ENCODE measurements at regions not wholly inside any gene's neighbourhood (a gene's known extent, or its start where the extent isn't known, plus 50 kb on each side); places are given as distances from the start of the nearest gene placed in this dataset.
"Not testable (repeated sequence)": the region's sequence is repeated elsewhere in the genome, so short reads cannot be mapped to it uniquely, and the experiment has no call there.

GRCh38 chr5:178063277-178063676 is 50.1 kb upstream of the N4BP3 start:
- ChIA-PET POLR2A (no interaction called here), CTCF (interaction anchor here (5.4 kb wide), 1 partner anchor 12 kb away, joined by 20 read pairs; no protein-coding TSS in a partner anchor)
- TF ChIP-seq CTCF (IDR thresholded peaks at IDR 0.05; ENCODE audit: control extremely low read depth, extremely low read depth, low read depth, missing control alignments) = no peak
- DNase-seq (ENCODE audit: extremely low spot score) = no peak

- TF ChIP-seq CTCF (IDR thresholded peaks at IDR 0.05; ENCODE audit: control extremely low read depth, extremely low read depth, low read depth, missing control alignments) = no peak
- ChIA-PET CTCF (interaction anchor here (1.3 kb wide), 1 partner anchor 8 kb away, joined by 3 read pairs; no protein-coding TSS in a partner anchor), POLR2A (no interaction called here)
- no peak for DNase-seq (ENCODE audit: extremely low spot score)
Measured at GRCh38 chr5:178058321-178059012, 54.9 kb upstream of the N4BP3 start.

GRCh38 chr5:178057839-178058238 is 55.5 kb upstream of the N4BP3 start:
- ChIA-PET CTCF (interaction anchor here (1.3 kb wide), 1 partner anchor 9 kb away, joined by 3 read pairs; no protein-coding TSS in a partner anchor), POLR2A (no interaction called here)
- DNase-seq (ENCODE audit: extremely low spot score) = no peak
- TF ChIP-seq CTCF (IDR thresholded peaks at IDR 0.05; ENCODE audit: control extremely low read depth, extremely low read depth, low read depth, missing control alignments) = no peak

- POLR2A ChIA-PET = no interaction called here
- CTCF ChIA-PET = interaction anchor here (1.3 kb wide), 1 partner anchor 10 kb away, joined by 3 read pairs; no protein-coding TSS in a partner anchor
- DNase-seq (ENCODE audit: extremely low spot score) = no peak
- TF ChIP-seq CTCF (IDR thresholded peaks at IDR 0.05; ENCODE audit: control extremely low read depth, extremely low read depth, low read depth, missing control alignments) = no peak
Measured at GRCh38 chr5:178056935-178057334, 56.4 kb upstream of the N4BP3 start.

GRCh38 chr5:178055536-178055935 is 57.8 kb upstream of the N4BP3 start:
- DNase-seq (ENCODE audit: extremely low spot score); CTCF ChIA-PET; POLR2A ChIA-PET: not testable (repeated sequence)

GRCh38 chr5:178052062-178052461 is 56.0 kb upstream of the PROP1 start:
- DNase-seq (ENCODE audit: extremely low spot score); POLR2A ChIA-PET; CTCF ChIA-PET: not testable (repeated sequence)

- DNase-seq (ENCODE audit: extremely low spot score); POLR2A ChIA-PET; CTCF ChIA-PET: not testable (repeated sequence)
Measured at GRCh38 chr5:178050873-178051272, 54.8 kb upstream of the PROP1 start.

GRCh38 chr5:178047943-178048342 is 51.9 kb upstream of the PROP1 start:
- POLR2A ChIA-PET; CTCF ChIA-PET; DNase-seq (ENCODE audit: extremely low spot score): not testable (repeated sequence)

- POLR2A ChIA-PET; CTCF ChIA-PET; DNase-seq (ENCODE audit: extremely low spot score): not testable (repeated sequence)
Measured at GRCh38 chr5:178046757-178047399, 50.8 kb upstream of the PROP1 start.

- CTCF ChIA-PET; POLR2A ChIA-PET; DNase-seq (ENCODE audit: extremely low spot score): not testable (repeated sequence)
Measured at GRCh38 chr5:178045963-178046362, 49.9 kb upstream of the PROP1 start.

Measured in GM10248 (cell line).